GM23338 (cell line): ENCODE measurements at regions not wholly inside any gene's neighbourhood (a gene's known extent, or its start where the extent isn't known, plus 50 kb on each side); places are given as distances from the start of the nearest gene placed in this dataset.

ENCODE experiments used
- ATAC-seq: fragments of 200-7000 bp; cut with Tn5 transposase; 3 replicates; pipeline ENCODE4 v1.9.1; 2020
- DNase-seq: peaks from one replicate; pipeline ENCODE4 v3.0.0-alpha.2; 2015; ENCODE audit warnings: low spot score
- H2AFZ ChIP-seq: fragments of 200-600 bp; sonication (generic); 2 replicates; pipeline ENCODE4 v1.8.0; 2016; ENCODE audit warnings: antibody characterized with exemption, mild to moderate bottlenecking, moderate library complexity
- H3F3A ChIP-seq: fragments of 200-600 bp; sonication (generic); replicated peaks from 2 replicates; pipeline ENCODE4 v1.8.0; 2017; ENCODE audit warnings: antibody characterized with exemption, mixed run types, low read depth
- H3K27ac ChIP-seq: fragments of 200-600 bp; sonication (generic); 2 replicates; pipeline ENCODE4 v1.6.1; 2016; ENCODE audit warnings: low read depth
- H3K27me3 ChIP-seq: fragments of 200-600 bp; sonication (generic); 2 replicates; pipeline ENCODE4 v1.8.0; 2016; ENCODE audit warnings: mild to moderate bottlenecking, mixed run types, moderate library complexity; ENCODE audit not compliant: insufficient read depth
- H3K36me3 ChIP-seq: fragments of 200-600 bp; sonication (generic); 2 replicates; pipeline ENCODE4 v1.8.0; 2016; ENCODE audit warnings: mild to moderate bottlenecking; ENCODE audit not compliant: insufficient read depth
- H3K4me1 ChIP-seq: fragments of 200-600 bp; sonication (generic); 2 replicates; pipeline ENCODE4 v1.8.0; 2016; ENCODE audit warnings: mild to moderate bottlenecking, moderate library complexity; ENCODE audit not compliant: insufficient read depth
- H3K4me2 ChIP-seq: fragments of 200-600 bp; sonication (generic); 2 replicates; pipeline ENCODE4 v1.7.1; 2017; ENCODE audit warnings: mixed run types
- H3K4me3 ChIP-seq: fragments of 200-600 bp; sonication (generic); 2 replicates; pipeline ENCODE4 v1.6.1; 2016; ENCODE audit warnings: mixed run types
- H3K79me2 ChIP-seq: fragments of 200-600 bp; sonication (generic); replicated peaks from 2 replicates; pipeline ENCODE4 v1.8.0; 2017; ENCODE audit warnings: mild to moderate bottlenecking; ENCODE audit not compliant: insufficient read depth
- H3K9me2 ChIP-seq: fragments of 200-600 bp; sonication (generic); 2 replicates; pipeline ENCODE4 v1.8.0; 2017; ENCODE audit not compliant: insufficient read depth
- H4K20me1 ChIP-seq: fragments of 200-600 bp; sonication (generic); replicated peaks from 2 replicates; pipeline ENCODE4 v1.8.0; 2017; ENCODE audit warnings: mild to moderate bottlenecking; ENCODE audit not compliant: insufficient read depth
- H3K27ac Mint-ChIP-seq: 2 replicates; pipeline ENCODE4 v1.8.0; 2020; ENCODE audit warnings: inconsistent platforms, mild to moderate bottlenecking, moderate library complexity, mixed read lengths
- H3K27me3 Mint-ChIP-seq: 3 replicates; pipeline ENCODE4 v1.8.0; 2022; ENCODE audit warnings: low read depth, mild to moderate bottlenecking, moderate library complexity, mixed read lengths, inconsistent platforms; ENCODE audit not compliant: insufficient read depth, poor library complexity
- H3K36me3 Mint-ChIP-seq: 3 replicates; pipeline ENCODE4 v1.8.0; 2021; ENCODE audit warnings: low read depth, mild to moderate bottlenecking, inconsistent platforms, moderate library complexity, mixed read lengths
- H3K4me1 Mint-ChIP-seq: 3 replicates; pipeline ENCODE4 v1.8.0; 2020; ENCODE audit warnings: mild to moderate bottlenecking, inconsistent platforms, mixed read lengths
- H3K4me3 Mint-ChIP-seq: 3 replicates; pipeline ENCODE4 v1.8.0; 2021; ENCODE audit warnings: moderate library complexity, mild to moderate bottlenecking, inconsistent platforms, mixed read lengths
- H3K9me3 Mint-ChIP-seq: 3 replicates; pipeline ENCODE4 v1.8.0; 2020; ENCODE audit warnings: moderate library complexity, mild to moderate bottlenecking, inconsistent platforms, mixed read lengths
- CREB1 ChIP-seq: fragments of 250-450 bp; sonication (Bioruptor Pico); IDR thresholded peaks from 2 replicates; pipeline ENCODE4 v1.5.0; 2020; ENCODE audit warnings: low read depth, mild to moderate bottlenecking, moderate library complexity
- EZH2 ChIP-seq: fragments of 200-600 bp; sonication (generic); IDR thresholded peaks from one replicate; pipeline ENCODE4 v1.8.0; 2017; ENCODE audit warnings: antibody characterized with exemption, mild to moderate bottlenecking, low read depth; ENCODE audit not compliant: unreplicated experiment
- EZH2phosphoT487 ChIP-seq: fragments of 200-600 bp; sonication (generic); IDR thresholded peaks from one replicate; pipeline ENCODE4 v1.8.1; 2018; ENCODE audit warnings: antibody characterized with exemption; ENCODE audit not compliant: unreplicated experiment
- JUNB ChIP-seq: IDR thresholded peaks from one replicate; pipeline ENCODE4 v1.6.1; 2016; ENCODE audit warnings: antibody characterized with exemption; ENCODE audit not compliant: unreplicated experiment
- NANOG ChIP-seq: IDR thresholded peaks from 2 replicates; pipeline ENCODE4 v1.6.1; 2016; ENCODE audit warnings: antibody characterized with exemption, borderline replicate concordance
- POLR2AphosphoS5 ChIP-seq: IDR thresholded peaks from 2 replicates; pipeline ENCODE4 v1.6.1; 2016; ENCODE audit warnings: antibody characterized with exemption, low read depth
- STAT1 ChIP-seq: IDR thresholded peaks from one replicate; pipeline ENCODE4 v1.6.1; 2016; ENCODE audit warnings: antibody characterized with exemption; ENCODE audit not compliant: unreplicated experiment
- ZNF114 ChIP-seq: fragments of 250-450 bp; sonication (Bioruptor Pico); IDR thresholded peaks from 2 replicates; pipeline ENCODE4 v1.5.0; 2020; ENCODE audit warnings: mild to moderate bottlenecking, moderate library complexity
- ZNF331 ChIP-seq: fragments of 250-450 bp; sonication (Bioruptor Pico); IDR thresholded peaks from 2 replicates; pipeline ENCODE4 v1.5.0; 2020; ENCODE audit warnings: low read depth, mild to moderate bottlenecking, moderate library complexity
- TF ChIP-seq, protein P1 (sequence below): IDR thresholded peaks from 2 replicates; pipeline ENCODE4 v1.6.1; 2016; ENCODE audit warnings: antibody characterized with exemption
- TF ChIP-seq, protein P2 (sequence below), 2 experiments: fragments of 200-600 bp in 1 of 2; sonication (generic) in 1 of 2; conservative IDR thresholded peaks; 2 replicates each; pipeline versions ENCODE4 v1.5.1 to v1.6.1; 2016 to 2017; ENCODE audit warnings: antibody characterized with exemption in 2 of 2, low read depth in 2 of 2, mild to moderate bottlenecking in 2 of 2, moderate library complexity in 1 of 2
- TF ChIP-seq, protein P3 (sequence below): IDR thresholded peaks from one replicate; pipeline ENCODE4 v1.6.1; 2018; ENCODE audit warnings: antibody characterized with exemption; ENCODE audit not compliant: unreplicated experiment
- TF ChIP-seq, protein P4 (sequence below): fragments of 250-450 bp; sonication (Bioruptor Pico); IDR thresholded peaks from 2 replicates; pipeline ENCODE4 v1.5.0; 2020; ENCODE audit warnings: mild to moderate bottlenecking, moderate library complexity

- no peak overlapping the region for H3K4me3 Mint-ChIP-seq
- H3K4me2 ChIP-seq = no peak overlapping the region
- no peaks in the 10 kb centered on the region for H3K36me3 ChIP-seq
- peaks cover 79% of the 10 kb centered on the region for H3K9me3 Mint-ChIP-seq
- no peaks in the 10 kb centered on the region for H3K4me1 Mint-ChIP-seq
- no peaks in the 10 kb centered on the region for H3K4me1 ChIP-seq
- H3K36me3 Mint-ChIP-seq = no peaks in the 10 kb centered on the region; the same call in 1 of the 3 replicates
- H3K27me3 ChIP-seq = no peaks in the 10 kb centered on the region
- ATAC-seq (no peak), DNase-seq (no peak)
- H3K9me2 ChIP-seq = no peaks in the 10 kb centered on the region
- H2AFZ ChIP-seq = no peak overlapping the region
- no peaks in the 10 kb centered on the region for H3K79me2 ChIP-seq
- H3K4me3 ChIP-seq = no peak overlapping the region
- H4K20me1 ChIP-seq = no peaks in the 10 kb centered on the region
- H3F3A ChIP-seq = no peaks in the 10 kb centered on the region
- TF ChIP-seq EZH2 (no peak), POLR2AphosphoS5 (no peak), CREB1 (CRISPR knock-in tag) (no peak), STAT1 (no peak), JUNB (no peak), ZNF114 (CRISPR knock-in tag) (no peak), NANOG (no peak), EZH2phosphoT487 (no peak), ZNF331 (CRISPR knock-in tag) (no peak)
- TF ChIP-seq, protein P1, sequence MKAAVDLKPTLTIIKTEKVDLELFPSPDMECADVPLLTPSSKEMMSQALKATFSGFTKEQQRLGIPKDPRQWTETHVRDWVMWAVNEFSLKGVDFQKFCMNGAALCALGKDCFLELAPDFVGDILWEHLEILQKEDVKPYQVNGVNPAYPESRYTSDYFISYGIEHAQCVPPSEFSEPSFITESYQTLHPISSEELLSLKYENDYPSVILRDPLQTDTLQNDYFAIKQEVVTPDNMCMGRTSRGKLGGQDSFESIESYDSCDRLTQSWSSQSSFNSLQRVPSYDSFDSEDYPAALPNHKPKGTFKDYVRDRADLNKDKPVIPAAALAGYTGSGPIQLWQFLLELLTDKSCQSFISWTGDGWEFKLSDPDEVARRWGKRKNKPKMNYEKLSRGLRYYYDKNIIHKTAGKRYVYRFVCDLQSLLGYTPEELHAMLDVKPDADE = no peak
- TF ChIP-seq, protein P2, sequence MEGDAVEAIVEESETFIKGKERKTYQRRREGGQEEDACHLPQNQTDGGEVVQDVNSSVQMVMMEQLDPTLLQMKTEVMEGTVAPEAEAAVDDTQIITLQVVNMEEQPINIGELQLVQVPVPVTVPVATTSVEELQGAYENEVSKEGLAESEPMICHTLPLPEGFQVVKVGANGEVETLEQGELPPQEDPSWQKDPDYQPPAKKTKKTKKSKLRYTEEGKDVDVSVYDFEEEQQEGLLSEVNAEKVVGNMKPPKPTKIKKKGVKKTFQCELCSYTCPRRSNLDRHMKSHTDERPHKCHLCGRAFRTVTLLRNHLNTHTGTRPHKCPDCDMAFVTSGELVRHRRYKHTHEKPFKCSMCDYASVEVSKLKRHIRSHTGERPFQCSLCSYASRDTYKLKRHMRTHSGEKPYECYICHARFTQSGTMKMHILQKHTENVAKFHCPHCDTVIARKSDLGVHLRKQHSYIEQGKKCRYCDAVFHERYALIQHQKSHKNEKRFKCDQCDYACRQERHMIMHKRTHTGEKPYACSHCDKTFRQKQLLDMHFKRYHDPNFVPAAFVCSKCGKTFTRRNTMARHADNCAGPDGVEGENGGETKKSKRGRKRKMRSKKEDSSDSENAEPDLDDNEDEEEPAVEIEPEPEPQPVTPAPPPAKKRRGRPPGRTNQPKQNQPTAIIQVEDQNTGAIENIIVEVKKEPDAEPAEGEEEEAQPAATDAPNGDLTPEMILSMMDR (conservative IDR thresholded peaks at IDR 0.05; ENCODE audit: low read depth in 2 of 2) = no peak
- TF ChIP-seq, protein P3, sequence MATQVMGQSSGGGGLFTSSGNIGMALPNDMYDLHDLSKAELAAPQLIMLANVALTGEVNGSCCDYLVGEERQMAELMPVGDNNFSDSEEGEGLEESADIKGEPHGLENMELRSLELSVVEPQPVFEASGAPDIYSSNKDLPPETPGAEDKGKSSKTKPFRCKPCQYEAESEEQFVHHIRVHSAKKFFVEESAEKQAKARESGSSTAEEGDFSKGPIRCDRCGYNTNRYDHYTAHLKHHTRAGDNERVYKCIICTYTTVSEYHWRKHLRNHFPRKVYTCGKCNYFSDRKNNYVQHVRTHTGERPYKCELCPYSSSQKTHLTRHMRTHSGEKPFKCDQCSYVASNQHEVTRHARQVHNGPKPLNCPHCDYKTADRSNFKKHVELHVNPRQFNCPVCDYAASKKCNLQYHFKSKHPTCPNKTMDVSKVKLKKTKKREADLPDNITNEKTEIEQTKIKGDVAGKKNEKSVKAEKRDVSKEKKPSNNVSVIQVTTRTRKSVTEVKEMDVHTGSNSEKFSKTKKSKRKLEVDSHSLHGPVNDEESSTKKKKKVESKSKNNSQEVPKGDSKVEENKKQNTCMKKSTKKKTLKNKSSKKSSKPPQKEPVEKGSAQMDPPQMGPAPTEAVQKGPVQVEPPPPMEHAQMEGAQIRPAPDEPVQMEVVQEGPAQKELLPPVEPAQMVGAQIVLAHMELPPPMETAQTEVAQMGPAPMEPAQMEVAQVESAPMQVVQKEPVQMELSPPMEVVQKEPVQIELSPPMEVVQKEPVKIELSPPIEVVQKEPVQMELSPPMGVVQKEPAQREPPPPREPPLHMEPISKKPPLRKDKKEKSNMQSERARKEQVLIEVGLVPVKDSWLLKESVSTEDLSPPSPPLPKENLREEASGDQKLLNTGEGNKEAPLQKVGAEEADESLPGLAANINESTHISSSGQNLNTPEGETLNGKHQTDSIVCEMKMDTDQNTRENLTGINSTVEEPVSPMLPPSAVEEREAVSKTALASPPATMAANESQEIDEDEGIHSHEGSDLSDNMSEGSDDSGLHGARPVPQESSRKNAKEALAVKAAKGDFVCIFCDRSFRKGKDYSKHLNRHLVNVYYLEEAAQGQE = no peak
- TF ChIP-seq, protein P4, sequence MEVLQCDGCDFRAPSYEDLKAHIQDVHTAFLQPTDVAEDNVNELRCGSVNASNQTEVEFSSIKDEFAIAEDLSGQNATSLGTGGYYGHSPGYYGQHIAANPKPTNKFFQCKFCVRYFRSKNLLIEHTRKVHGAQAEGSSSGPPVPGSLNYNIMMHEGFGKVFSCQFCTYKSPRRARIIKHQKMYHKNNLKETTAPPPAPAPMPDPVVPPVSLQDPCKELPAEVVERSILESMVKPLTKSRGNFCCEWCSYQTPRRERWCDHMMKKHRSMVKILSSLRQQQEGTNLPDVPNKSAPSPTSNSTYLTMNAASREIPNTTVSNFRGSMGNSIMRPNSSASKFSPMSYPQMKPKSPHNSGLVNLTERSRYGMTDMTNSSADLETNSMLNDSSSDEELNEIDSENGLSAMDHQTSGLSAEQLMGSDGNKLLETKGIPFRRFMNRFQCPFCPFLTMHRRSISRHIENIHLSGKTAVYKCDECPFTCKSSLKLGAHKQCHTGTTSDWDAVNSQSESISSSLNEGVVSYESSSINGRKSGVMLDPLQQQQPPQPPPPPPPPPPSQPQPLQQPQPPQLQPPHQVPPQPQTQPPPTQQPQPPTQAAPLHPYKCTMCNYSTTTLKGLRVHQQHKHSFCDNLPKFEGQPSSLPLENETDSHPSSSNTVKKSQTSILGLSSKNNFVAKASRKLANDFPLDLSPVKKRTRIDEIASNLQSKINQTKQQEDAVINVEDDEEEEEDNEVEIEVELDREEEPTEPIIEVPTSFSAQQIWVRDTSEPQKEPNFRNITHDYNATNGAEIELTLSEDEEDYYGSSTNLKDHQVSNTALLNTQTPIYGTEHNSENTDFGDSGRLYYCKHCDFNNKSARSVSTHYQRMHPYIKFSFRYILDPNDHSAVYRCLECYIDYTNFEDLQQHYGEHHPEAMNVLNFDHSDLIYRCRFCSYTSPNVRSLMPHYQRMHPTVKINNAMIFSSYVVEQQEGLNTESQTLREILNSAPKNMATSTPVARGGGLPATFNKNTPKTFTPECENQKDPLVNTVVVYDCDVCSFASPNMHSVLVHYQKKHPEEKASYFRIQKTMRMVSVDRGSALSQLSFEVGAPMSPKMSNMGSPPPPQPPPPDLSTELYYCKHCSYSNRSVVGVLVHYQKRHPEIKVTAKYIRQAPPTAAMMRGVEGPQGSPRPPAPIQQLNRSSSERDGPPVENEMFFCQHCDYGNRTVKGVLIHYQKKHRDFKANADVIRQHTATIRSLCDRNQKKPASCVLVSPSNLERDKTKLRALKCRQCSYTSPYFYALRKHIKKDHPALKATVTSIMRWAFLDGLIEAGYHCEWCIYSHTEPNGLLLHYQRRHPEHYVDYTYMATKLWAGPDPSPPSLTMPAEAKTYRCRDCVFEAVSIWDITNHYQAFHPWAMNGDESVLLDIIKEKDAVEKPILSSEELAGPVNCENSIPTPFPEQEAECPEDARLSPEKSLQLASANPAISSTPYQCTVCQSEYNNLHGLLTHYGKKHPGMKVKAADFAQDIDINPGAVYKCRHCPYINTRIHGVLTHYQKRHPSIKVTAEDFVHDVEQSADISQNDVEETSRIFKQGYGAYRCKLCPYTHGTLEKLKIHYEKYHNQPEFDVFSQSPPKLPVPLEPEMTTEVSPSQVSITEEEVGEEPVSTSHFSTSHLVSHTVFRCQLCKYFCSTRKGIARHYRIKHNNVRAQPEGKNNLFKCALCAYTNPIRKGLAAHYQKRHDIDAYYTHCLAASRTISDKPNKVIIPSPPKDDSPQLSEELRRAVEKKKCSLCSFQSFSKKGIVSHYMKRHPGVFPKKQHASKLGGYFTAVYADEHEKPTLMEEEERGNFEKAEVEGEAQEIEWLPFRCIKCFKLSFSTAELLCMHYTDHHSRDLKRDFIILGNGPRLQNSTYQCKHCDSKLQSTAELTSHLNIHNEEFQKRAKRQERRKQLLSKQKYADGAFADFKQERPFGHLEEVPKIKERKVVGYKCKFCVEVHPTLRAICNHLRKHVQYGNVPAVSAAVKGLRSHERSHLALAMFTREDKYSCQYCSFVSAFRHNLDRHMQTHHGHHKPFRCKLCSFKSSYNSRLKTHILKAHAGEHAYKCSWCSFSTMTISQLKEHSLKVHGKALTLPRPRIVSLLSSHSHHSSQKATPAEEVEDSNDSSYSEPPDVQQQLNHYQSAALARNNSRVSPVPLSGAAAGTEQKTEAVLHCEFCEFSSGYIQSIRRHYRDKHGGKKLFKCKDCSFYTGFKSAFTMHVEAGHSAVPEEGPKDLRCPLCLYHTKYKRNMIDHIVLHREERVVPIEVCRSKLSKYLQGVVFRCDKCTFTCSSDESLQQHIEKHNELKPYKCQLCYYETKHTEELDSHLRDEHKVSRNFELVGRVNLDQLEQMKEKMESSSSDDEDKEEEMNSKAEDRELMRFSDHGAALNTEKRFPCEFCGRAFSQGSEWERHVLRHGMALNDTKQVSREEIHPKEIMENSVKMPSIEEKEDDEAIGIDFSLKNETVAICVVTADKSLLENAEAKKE (CRISPR knock-in tag) = no peak
- H3K27ac Mint-ChIP-seq = no peak overlapping the region
- no peaks in the 10 kb centered on the region for H3K27me3 Mint-ChIP-seq
- no peak overlapping the region for H3K27ac ChIP-seq
Observed at GRCh38 chrX:63012574-63012973, 338.6 kb downstream of the SPIN4 start.
